LNCaP clone FGC (cell line): ENCODE measurements at regions not wholly inside any gene's neighbourhood (a gene's known extent, or its start where the extent isn't known, plus 50 kb on each side); places are given as distances from the start of the nearest gene placed in this dataset.

ENCODE experiments used
- DNase-seq: peaks from one replicate; pipeline ENCODE4 v3.0.0-alpha.2; 2011; ENCODE audit warnings: low read depth
- H3K4me3 ChIP-seq: 2 replicates; pipeline ENCODE4 v1.5.1; 2011; ENCODE audit warnings: mild to moderate bottlenecking, low read depth, low read length, control low read depth
- TF ChIP-seq, protein P1 (sequence below): IDR thresholded peaks from 2 replicates; pipeline ENCODE4 v1.5.1; 2012; ENCODE audit warnings: mild to moderate bottlenecking; ENCODE audit not compliant: control insufficient read depth, insufficient read depth; ENCODE audit errors: extremely low read depth

GRCh38 chr1:29824511-29825273 lies 588.4 kb downstream of the PTPRU start:
- H3K4me3 ChIP-seq: no peak overlapping the region
- TF ChIP-seq, protein P1, sequence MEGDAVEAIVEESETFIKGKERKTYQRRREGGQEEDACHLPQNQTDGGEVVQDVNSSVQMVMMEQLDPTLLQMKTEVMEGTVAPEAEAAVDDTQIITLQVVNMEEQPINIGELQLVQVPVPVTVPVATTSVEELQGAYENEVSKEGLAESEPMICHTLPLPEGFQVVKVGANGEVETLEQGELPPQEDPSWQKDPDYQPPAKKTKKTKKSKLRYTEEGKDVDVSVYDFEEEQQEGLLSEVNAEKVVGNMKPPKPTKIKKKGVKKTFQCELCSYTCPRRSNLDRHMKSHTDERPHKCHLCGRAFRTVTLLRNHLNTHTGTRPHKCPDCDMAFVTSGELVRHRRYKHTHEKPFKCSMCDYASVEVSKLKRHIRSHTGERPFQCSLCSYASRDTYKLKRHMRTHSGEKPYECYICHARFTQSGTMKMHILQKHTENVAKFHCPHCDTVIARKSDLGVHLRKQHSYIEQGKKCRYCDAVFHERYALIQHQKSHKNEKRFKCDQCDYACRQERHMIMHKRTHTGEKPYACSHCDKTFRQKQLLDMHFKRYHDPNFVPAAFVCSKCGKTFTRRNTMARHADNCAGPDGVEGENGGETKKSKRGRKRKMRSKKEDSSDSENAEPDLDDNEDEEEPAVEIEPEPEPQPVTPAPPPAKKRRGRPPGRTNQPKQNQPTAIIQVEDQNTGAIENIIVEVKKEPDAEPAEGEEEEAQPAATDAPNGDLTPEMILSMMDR: no peak
- no peak for DNase-seq

GRCh38 chr1:29824025-29824424 lies 587.7 kb downstream of the PTPRU start:
- TF ChIP-seq, protein P1: no peak
- DNase-seq: no peak
- H3K4me3 ChIP-seq: no peak overlapping the region

- no peak overlapping the region for H3K4me3 ChIP-seq
- TF ChIP-seq, protein P1: no peak
- no peak for DNase-seq
Measured at GRCh38 chr1:29823561-29823960, 587.2 kb downstream of the PTPRU start.

GRCh38 chr1:29821605-29822004 lies 585.3 kb downstream of the PTPRU start:
- no peak for DNase-seq
- TF ChIP-seq, protein P1: no peak
- H3K4me3 ChIP-seq: no peak overlapping the region

DNA sequence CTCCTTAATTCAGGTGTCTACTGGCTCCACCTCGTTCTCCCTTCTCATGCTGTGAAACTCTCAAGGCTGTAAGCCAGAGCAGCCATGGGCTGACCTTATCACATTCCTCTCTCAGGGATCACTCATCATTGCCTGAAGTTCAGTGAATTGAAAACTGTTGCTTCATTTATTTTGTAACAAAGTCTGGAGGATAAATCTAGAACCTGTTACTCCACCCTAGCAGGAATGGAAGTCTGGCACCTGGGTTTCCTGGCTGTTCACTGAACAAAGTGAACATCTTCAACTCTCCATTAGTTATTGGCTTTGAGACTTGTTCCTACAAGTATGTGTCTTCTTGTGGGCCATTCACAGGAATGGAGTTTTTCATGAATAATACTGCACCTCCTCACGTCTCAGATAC lies 584.1 kb downstream of the PTPRU start:
- TF ChIP-seq, protein P1: no peak
- H3K4me3 ChIP-seq: no peak overlapping the region
- no peak for DNase-seq

DNA sequence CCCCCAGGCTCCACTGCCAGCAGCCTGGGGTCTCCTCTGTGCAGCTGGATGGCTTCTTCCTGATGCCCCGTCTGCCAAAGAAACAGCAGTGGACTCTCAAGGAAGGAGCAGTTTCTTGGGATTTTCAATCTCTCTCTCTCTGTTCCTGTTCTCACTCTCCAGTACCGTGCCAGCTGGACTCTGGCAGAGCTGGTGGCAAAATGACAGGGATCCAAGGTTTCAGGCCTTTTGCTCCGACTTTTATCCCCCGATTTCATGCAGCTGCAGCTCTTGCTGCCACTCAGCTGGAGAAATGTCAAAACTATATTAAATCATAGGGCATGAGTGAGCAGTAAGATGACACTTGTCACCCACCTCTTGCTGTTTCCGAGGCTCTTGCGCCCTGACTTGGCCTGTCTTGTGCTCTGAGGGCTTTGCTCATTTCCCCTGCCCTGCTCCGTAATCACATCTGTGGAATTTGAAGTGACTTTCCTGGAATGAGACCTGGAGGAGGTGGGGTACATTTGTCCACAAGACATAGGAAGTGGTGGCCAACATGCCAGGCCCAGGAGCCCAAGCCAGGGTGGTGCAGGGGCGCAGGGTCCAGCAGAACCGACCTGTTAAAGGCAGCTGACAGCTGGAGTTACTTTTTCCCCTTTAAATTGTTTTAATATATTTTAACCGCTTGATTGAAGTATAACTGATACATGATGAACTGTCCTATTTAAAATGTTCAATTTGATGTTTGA lies 576.2 kb downstream of the PTPRU start:
- no peak overlapping the region for H3K4me3 ChIP-seq
- no peak for DNase-seq
- TF ChIP-seq, protein P1: no peak
